HepG2 (cell line): ENCODE measurements at regions not wholly inside any gene's neighbourhood (a gene's known extent, or its start where the extent isn't known, plus 50 kb on each side); places are given as distances from the start of the nearest gene placed in this dataset.

Experiments used
- ATAC-seq: fragments of 200-7000 bp; cut with Tn5 transposase; 3 replicates; pipeline ENCODE4 v1.9.1; 2020; ENCODE audit warnings: mild to moderate bottlenecking, moderate library complexity
- BruUV-seq: library from RNA; stranded (reverse); fragments of 400-500 nt; replicated peaks from 2 replicates; lab custom pipeline; 2021; lab: Mats Ljungman, UMichigan
- CTCF ChIA-PET: fragments of 300-600 bp; formaldehyde crosslinking; extraction: SDS; loops from one replicate; lab custom pipeline; 2021; ENCODE audit warnings: low total read pairs, inconsistent platforms, low intra/inter-chr PET ratio; lab: Yijun Ruan, JAX
- POLR2A ChIA-PET: fragments of 350-600 bp; sonication (Branson Sonifier 250); formaldehyde crosslinking; loops from one replicate; lab custom pipeline; 2020; ENCODE audit warnings: antibody characterized with exemption, inconsistent platforms; lab: Yijun Ruan, JAX
- DNase-seq: peaks from one replicate; pipeline ENCODE4 v3.0.0-alpha.2; 2015; ENCODE audit warnings: low spot score
- FAIRE-seq: peaks from 3 replicates; lab custom pipeline; 2011; peaks lifted over from hg19 to GRCh38; lab: Jason Lieb, UNC
- H2AFZ ChIP-seq: one replicate; pipeline ENCODE4 v1.6.1; 2011; ENCODE audit warnings: low read length, inconsistent platforms
- H3K27ac ChIP-seq: fragments of 300-600 bp; 3 replicates; pipeline ENCODE4 v1.8.0; 2011; ENCODE audit warnings: mixed run types, mild to moderate bottlenecking, mixed read lengths, low read length, inconsistent platforms; ENCODE audit not compliant: insufficient read depth; ENCODE audit errors: extremely low read length
- H3K27me3 ChIP-seq, 2 experiments: fragments of 200-600 bp in 1 of 2; 2 replicates in 1 of 2; 3 replicates in 1 of 2; pipeline versions ENCODE4 v1.6.0 to v1.8.0; 2011; ENCODE audit warnings: low read length in 2 of 2, mild to moderate bottlenecking in 2 of 2, moderate library complexity in 2 of 2, inconsistent platforms in 1 of 2; ENCODE audit not compliant: insufficient read depth in 2 of 2, control insufficient read depth in 1 of 2
- H3K36me3 ChIP-seq, 2 experiments: fragments of 200-600 bp in 1 of 2; replicated peaks in 1 of 2; 2 replicates in 1 of 2; 3 replicates in 1 of 2; pipeline versions ENCODE4 v1.5.1 to v1.8.0; 2011; ENCODE audit warnings: low read length in 2 of 2, inconsistent platforms in 1 of 2; ENCODE audit not compliant: insufficient read depth in 2 of 2, control insufficient read depth in 1 of 2
- H3K4me1 ChIP-seq: 2 replicates; pipeline ENCODE4 v1.5.1; 2012; ENCODE audit warnings: low read length, inconsistent platforms; ENCODE audit not compliant: insufficient read depth
- H3K4me2 ChIP-seq: 2 replicates; pipeline ENCODE4 v1.6.0; 2011; ENCODE audit warnings: low read depth, low read length, inconsistent platforms
- H3K4me3 ChIP-seq, 3 experiments: fragments of 200-600 bp in 1 of 3; sonication (generic), shearing (Covaris generic) in 1 of 3; replicated peaks in 1 of 3; 2 replicates each; pipeline ENCODE4 v1.5.1; 2011 to 2016; ENCODE audit warnings: low read length in 3 of 3, inconsistent platforms in 2 of 3, low read depth in 2 of 3, mild to moderate bottlenecking in 2 of 3, control low read depth in 1 of 3, mixed read lengths in 1 of 3; ENCODE audit not compliant: insufficient read depth in 1 of 3
- H3K79me2 ChIP-seq: one replicate; pipeline ENCODE4 v1.6.1; 2011; ENCODE audit warnings: low read length, inconsistent platforms; ENCODE audit not compliant: insufficient read depth
- H3K9ac ChIP-seq: 2 replicates; pipeline ENCODE4 v1.6.0; 2011; ENCODE audit warnings: mild to moderate bottlenecking, low read depth, low read length, inconsistent platforms; ENCODE audit not compliant: insufficient read depth
- H3K9me3 ChIP-seq: 2 replicates; pipeline ENCODE4 v1.5.1; 2012; ENCODE audit warnings: mild to moderate bottlenecking, low read length
- H4K20me1 ChIP-seq: 2 replicates; pipeline ENCODE4 v1.6.0; 2011; ENCODE audit warnings: inconsistent platforms, mild to moderate bottlenecking, low read length, moderate library complexity; ENCODE audit not compliant: insufficient read depth
- GFI1 ChIP-seq: sonication (generic); formaldehyde crosslinking; IDR thresholded peaks from 2 replicates; pipeline ENCODE4 v1.5.0; 2020; ENCODE audit warnings: missing genetic modification reagents, mild to moderate bottlenecking, borderline replicate concordance
- ZNF17 ChIP-seq: sonication (generic); formaldehyde crosslinking; IDR thresholded peaks from 2 replicates; pipeline ENCODE4 v1.5.0; 2020; ENCODE audit warnings: mild to moderate bottlenecking, missing genetic modification reagents
- ZNF577 ChIP-seq: sonication (generic); formaldehyde crosslinking; IDR thresholded peaks from 2 replicates; pipeline ENCODE4 v1.4.0; 2020; ENCODE audit warnings: mild to moderate bottlenecking, low read depth, missing genetic modification reagents, borderline replicate concordance
- ZNF773 ChIP-seq: sonication (generic); formaldehyde crosslinking; IDR thresholded peaks from 2 replicates; pipeline ENCODE4 v1.4.0; 2020; ENCODE audit warnings: missing genetic modification reagents, borderline replicate concordance
- ZNF850 ChIP-seq: sonication (generic); formaldehyde crosslinking; conservative IDR thresholded peaks from 2 replicates; pipeline ENCODE4 v1.9.0; 2021; ENCODE audit warnings: mild to moderate bottlenecking, missing genetic modification reagents
- WGBS: methylation state at CpG from one replicate; pipeline ENCODE4 v1.1.6; 2017; ENCODE audit warnings: low lambda C conversion rate; 5-methylcytosine and 5-hydroxymethylcytosine counted together
- in situ Hi-C: cut with HindIII; loops from 2 replicates; pipeline ENCODE4 v1.10.0; 2017; ENCODE audit warnings: low pct_unique_long_range_greater_than_20kb; ENCODE audit not compliant: extremely low pct_ligation_motif_present
- intact Hi-C: fragments of 100-400 bp; cut with micrococcal nuclease; formaldehyde crosslinking; loops from one replicate; pipeline ENCODE4 v1.10.0; 2022; ENCODE audit not compliant: unreplicated experiment
- TF ChIP-seq, protein P1 (sequence below): sonication (generic); formaldehyde crosslinking; IDR thresholded peaks from 2 replicates; pipeline ENCODE4 v1.5.1; 2020; ENCODE audit warnings: mild to moderate bottlenecking, moderate library complexity, missing genetic modification reagents
- TF ChIP-seq, protein P2 (sequence below): sonication (generic); formaldehyde crosslinking; IDR thresholded peaks from 2 replicates; pipeline ENCODE4 v1.5.1; 2020; ENCODE audit warnings: missing genetic modification reagents, mild to moderate bottlenecking, borderline replicate concordance

- FAIRE-seq, result no peak
- no TSS peak for BruUV-seq
- H3K27me3 ChIP-seq, result no peaks in the 10 kb centered on the region
Observed at GRCh38 chr1:170250531-170251276, 104.9 kb downstream of the NTMT2 start.

More at GRCh38 chr1:170250531-170251276, 104.9 kb downstream of the NTMT2 start:
- intact Hi-C loops, result no loop called here
- WGBS, result 37% methylated on average over 6 of the region's 28 CpGs
- no peak overlapping the region for H3K27ac ChIP-seq
- no peaks in the 10 kb centered on the region for H3K79me2 ChIP-seq
- H3K4me3 ChIP-seq, result no peak overlapping the region
- H2AFZ ChIP-seq, result no peak overlapping the region
- no peaks in the 10 kb centered on the region for H3K36me3 ChIP-seq
- in situ Hi-C loops, result no loop called here
- no peak overlapping the region for H3K9ac ChIP-seq
- no peaks in the 10 kb centered on the region for H3K4me1 ChIP-seq
- no peaks in the 10 kb centered on the region for H4K20me1 ChIP-seq
- no peak overlapping the region for H3K4me2 ChIP-seq
- TF ChIP-seq, protein P1, sequence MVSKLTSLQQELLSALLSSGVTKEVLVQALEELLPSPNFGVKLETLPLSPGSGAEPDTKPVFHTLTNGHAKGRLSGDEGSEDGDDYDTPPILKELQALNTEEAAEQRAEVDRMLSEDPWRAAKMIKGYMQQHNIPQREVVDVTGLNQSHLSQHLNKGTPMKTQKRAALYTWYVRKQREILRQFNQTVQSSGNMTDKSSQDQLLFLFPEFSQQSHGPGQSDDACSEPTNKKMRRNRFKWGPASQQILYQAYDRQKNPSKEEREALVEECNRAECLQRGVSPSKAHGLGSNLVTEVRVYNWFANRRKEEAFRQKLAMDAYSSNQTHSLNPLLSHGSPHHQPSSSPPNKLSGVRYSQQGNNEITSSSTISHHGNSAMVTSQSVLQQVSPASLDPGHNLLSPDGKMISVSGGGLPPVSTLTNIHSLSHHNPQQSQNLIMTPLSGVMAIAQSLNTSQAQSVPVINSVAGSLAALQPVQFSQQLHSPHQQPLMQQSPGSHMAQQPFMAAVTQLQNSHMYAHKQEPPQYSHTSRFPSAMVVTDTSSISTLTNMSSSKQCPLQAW (CRISPR knock-in tag), result no peak
- TF ChIP-seq ZNF773 (CRISPR knock-in tag) (no peak), ZNF17 (no peak), GFI1 (CRISPR knock-in tag) (no peak), ZNF850 (CRISPR knock-in tag) (peak; percentile 73; the same call in 1 of the 2 replicates), ZNF577 (no peak)
- TF ChIP-seq, protein P2, sequence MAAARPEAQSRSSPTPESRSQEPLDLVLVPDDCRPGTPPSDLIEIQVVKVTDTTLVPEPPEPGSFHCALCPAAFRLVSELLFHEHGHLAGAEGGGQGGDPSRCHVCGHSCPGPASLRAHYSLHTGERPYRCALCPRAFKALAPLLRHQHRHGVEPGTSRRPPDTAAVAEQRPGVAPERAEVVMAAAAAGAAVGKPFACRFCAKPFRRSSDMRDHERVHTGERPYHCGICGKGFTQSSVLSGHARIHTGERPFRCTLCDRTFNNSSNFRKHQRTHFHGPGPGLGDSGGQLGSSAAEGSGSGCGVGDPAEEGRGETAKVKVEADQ (CRISPR knock-in tag), result no peak
- ChIA-PET POLR2A (no interaction called here), CTCF (no interaction called here)
- ATAC-seq (no peak), DNase-seq (no peak)
- no peaks in the 10 kb centered on the region for H3K9me3 ChIP-seq
